NCI-H1105 treated with DMSO at 0.1 percent for 48 hours (cell line): ENCODE measurements at regions not wholly inside any gene's neighbourhood (a gene's known extent, or its start where the extent isn't known, plus 50 kb on each side); places are given as distances from the start of the nearest gene placed in this dataset.
A peak's percentile ranks its signal among the peaks of the same experiment; 100 is the strongest.

Experiments used
- DNase-seq: peaks from one replicate; lab custom pipeline; 2025; lab: John Stamatoyannopoulos, UW

DNA sequence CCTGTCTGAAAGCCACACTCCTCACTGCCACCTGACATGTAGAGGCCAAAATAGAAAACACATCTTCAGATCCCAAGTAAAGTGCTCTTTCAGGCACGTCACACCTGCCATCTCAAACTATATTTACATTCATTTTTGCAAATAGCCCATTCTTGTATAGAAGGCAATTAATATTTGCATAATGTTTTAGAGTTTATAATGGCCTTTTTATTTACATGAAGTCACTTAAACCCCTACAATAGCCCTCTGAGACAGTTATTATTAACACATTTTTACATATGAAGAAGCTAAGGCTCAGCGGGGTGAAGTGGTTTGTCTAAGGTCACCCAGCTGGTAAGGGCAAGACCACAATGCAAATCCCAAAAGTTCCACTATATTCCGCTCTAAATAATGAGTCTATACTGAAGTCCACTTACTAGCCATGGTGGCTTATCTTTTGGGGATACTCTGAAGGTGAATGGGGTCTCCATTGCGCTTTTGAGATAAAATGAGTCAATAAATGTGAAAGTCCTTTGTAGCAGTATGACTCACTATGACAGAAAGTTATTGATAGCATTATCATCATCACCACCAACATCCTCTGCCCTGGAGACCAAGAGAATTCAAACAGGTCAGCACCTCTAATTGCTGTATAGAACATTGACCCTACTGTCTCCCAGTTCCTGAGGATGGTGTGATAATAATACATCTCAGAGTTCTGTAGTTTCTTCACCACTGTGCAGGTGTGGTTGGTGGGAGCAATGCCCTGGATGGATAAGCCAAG lies 155.9 kb upstream of the BCL6 start:
- peak; percentile 91 for DNase-seq

DNA sequence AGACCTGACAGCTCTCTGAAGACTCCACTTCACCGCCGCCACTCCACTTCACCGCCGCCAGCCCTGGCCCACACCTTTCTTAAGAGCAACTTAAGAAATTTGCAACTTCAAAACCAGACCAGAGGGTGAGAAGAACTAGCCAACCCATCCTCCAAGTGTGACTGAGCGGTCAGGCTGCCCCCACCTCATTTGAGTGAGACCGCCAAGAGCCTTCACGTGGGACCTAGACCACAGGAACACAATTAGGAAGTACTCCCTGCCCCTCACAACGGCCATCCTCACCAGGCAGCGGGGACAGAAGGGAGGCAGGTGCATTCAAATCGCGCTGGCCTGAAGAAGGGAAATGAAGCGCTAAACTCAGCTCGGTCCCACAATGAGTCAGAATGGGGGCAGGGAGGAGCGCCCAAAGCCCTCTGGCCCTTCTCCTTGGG lies 156.8 kb upstream of the BCL6 start:
- no peak for DNase-seq

DNA sequence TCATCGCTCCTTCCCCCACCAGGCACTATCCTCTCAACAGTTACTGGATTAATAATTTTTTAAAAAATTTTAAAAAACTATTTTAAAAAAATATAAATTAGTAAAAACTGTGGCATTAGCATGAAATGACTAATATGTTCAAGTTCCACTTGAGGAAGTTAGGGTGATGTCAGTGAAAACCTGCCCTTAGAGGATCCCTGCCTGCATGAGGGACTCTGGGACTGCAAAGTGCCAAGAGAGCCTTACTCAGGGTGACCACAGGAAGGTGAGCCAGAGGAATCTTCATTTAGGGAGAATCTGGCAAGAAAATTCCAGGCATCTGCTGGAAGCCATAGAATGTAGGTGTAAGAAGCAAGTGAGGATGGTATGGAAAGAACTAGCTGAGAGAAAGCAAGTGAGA lies 157.7 kb upstream of the BCL6 start:
- no peak for DNase-seq

- DNase-seq: no peak
These were observed 158.4 kb upstream of the BCL6 start for GRCh38 chr3:187903697-187904096.

GRCh38 chr3:187906416-187906815 lies 161.1 kb upstream of the BCL6 start:
- no peak for DNase-seq

DNA sequence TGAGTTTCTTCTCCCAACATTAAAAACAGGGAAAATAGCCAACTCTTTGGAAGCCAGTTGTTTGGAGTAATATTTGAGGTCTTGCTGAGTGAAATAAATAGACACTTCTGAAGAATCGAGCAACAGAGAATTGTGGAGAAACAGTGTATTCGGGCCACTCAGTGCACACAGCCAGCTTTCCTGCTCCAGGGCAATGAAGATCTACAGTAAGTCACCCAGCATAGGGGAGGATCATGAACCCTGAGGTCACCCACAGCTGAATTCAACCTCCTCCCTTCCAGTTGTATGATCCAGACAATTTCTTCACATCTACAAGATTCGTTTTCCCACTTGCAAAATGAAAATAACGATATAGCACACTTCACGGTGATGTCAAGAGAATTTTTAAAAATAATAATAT lies 161.7 kb upstream of the BCL6 start:
- DNase-seq: no peak

GRCh38 chr3:187909866-187910265 lies 164.6 kb upstream of the BCL6 start:
- DNase-seq: no peak

- DNase-seq: peak; percentile 76
These were observed 166.7 kb upstream of the BCL6 start for GRCh38 chr3:187912007-187912406.

GRCh38 chr3:187913617-187914033 lies 168.4 kb upstream of the BCL6 start:
- no peak for DNase-seq

DNA sequence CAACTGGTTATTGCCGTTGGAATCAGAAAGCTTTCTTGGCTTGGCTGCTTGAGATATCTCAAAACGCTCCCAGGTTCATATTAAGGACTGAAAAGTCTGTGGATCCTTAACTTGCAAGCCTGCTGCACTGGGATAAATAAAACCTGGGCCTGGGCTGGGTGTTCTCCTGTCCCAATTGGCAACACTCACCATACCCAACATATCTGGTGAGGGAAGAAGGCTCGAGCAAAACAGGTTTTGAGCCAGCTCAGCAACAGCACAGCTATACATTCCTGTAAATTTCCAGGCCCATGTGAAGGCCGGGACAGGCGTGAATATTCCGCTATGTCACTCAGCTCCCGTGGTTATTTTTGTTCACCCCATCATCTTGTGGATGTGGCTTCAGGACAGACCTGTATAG lies 169.0 kb upstream of the BCL6 start:
- no peak for DNase-seq

DNA sequence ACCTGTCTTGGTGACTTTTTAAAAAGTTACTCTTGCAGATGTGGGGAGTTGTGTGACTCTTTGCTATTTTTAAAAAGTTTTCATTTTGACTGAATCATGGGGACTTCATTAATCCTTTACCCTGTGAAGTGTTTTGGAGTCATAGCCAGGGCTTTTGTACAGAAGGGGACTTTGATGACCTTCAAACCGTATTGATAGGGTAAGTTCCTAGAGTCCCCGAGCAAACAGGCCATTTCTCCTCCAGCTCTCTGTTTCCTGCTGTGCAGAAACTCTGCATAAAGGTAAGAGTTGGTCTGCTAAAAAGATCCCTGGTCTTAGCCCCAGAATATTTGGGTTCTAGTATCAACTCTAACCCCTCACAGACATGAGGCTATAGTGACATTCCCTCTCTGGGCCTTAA lies 170.8 kb upstream of the BCL6 start:
- DNase-seq: no peak

DNA sequence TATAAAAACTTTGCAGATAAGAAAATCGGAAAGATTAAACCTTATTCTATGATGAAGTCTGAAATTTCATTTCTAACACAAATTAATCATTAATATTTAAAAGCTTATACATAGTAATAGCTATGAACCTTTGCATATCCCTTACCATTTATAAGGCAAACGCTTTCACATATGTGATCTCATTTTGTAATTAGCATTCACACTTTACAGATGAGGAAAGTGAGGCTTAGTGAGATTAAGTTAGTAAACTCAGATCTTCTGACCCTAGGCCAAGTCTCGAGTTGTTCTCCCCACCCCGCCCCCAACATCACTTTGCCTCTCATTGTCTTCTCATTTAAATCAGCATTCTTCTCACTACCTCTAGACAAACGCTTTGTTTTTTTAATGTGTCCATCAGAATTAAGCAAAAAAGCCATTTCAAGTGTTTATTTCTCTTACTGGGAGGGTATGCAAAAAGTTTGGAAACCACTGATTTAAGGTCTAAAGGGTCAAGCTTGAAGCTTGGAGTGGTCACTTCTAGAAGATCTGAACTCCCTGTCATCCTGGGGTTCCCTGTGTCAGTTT lies 172.9 kb upstream of the BCL6 start:
- DNase-seq: no peak

- DNase-seq: no peak
These were observed 173.8 kb upstream of the BCL6 start for GRCh38 chr3:187919048-187919447.

DNA sequence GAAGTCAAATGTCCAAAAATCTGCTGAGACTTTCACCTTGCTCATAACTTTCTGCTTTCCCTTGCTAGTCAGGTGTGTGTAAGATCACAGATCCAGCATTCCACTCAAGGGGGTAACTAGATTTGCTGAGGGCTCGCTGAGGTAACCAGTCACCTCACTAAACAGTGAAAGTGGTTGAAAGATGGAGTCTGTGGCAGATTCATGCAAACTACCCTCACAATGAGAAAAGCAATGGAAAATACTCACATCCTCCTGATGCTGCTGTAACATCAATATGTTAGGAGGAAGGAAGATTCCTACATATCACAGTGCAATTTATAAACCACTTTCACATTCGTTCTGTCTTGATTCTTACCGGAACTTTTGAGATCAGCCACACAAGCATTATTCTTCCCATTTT lies 174.3 kb upstream of the BCL6 start:
- DNase-seq: no peak

DNA sequence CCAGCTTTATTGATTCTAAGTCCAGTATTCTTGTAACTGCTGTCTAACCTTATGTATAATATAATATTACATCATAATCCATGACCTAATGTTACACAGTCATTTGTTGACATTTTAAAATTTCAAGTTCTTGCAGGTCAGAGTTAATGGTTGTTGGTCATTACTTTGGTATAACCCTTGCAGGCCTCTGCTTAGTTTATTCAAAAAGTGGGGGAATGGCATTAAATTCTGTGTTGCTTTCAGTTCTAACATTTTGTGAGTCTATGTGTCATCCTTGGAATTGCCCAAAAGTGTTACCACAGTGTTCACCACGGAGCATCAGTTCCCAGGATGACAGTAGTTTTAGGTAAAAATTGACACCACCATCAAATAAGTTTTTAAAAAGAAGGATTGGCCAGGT lies 174.8 kb upstream of the BCL6 start:
- no peak for DNase-seq

DNA sequence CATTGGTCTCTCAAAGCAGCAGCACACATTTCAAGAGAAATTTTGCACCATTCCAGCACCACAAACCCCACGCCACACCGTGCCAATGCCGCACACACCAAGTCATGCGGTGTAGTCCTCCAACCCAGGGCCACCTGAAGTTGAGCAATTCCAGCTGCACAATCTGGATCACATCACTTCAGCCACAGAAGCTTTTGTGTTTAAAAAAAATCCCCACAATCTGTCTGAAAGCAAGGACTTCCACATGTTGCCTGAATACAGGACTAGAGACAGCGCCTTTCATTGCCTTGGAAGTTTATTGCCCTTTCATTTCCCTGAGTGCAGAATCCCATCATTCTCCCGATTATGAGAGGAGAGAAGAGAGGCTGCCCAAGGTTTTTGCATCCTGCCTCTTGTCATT lies 175.6 kb upstream of the BCL6 start:
- no peak for DNase-seq

- no peak for DNase-seq
These were observed 176.3 kb upstream of the BCL6 start for GRCh38 chr3:187921391-187922074.

DNA sequence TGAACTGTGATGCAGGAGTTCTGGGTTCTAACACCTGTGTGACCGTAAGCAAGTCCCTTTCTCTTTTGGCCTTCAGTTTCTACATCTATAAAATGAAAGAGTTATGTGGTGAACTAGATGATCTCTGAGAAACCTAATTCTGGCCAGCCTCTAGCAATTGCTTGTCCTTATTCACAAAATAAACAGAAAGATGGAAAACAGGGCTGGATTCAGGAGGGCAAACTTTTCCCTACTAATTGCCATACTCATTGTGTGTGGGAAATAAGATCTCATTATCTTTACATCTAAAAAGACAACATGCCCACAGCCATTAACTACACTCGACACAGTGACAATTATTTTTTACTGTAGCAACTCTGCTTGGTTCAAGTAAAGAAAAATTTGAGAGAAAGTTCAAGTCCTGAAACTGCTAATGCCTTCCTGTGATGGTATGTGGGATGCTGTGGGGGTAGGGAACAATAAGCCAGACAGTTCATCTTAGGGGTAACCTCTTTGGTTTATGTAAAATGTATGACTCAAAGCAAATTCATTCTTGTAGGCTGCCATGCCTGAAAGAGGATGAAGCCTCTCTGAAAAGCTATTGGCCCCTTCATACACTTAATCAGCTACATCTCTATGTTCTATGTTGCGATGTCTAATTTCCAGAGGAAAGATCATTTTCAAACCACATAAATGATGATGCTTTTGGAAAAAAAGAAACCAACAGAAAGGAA lies 177.6 kb upstream of the BCL6 start:
- no peak for DNase-seq

DNA sequence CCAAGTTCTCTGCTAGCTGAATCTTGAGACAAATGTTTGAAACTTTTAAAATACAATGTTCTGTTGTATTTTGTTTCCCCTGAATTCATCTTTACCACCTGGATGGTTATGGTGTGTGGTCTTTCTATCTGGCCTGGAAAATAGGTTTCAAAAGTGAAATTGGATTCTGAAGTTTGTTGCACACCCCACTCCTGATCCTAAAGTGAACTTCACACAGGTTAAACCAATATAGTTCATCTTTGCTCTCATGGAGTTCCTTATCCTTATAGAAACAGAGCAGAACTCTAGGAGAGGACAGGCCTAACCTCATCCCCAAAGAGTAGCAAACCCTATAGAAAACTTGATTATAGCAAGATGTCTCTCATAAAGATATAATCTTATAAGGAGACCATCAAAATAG lies 179.4 kb upstream of the BCL6 start:
- DNase-seq: no peak

- no peak for DNase-seq
These were observed 180.1 kb upstream of the BCL6 start for GRCh38 chr3:187925326-187925725.

DNA sequence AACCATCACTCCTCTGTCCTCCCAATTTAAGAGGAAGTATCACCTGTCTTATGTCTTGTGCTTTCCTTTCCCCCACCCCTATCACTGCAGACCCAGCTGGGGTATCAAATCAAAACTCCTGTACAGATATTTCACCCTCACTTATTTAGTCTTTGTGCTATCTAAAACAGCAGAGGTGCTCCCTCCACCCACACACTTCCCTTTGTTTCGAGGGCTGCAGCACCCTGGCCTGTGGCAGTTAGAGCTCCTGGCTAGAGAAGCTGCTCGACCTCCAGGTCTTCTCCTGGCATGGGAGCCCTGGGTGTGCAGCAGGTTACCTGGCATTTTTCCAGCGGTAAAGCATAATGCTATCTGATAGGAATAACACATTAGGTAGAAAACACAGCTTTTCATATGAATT lies 181.4 kb upstream of the BCL6 start:
- no peak for DNase-seq

GRCh38 chr3:187927565-187927964 lies 182.3 kb upstream of the BCL6 start:
- DNase-seq: no peak
